ENCODE measurements at regions not wholly inside any gene's neighbourhood (a gene's known extent, or its start where the extent isn't known, plus 50 kb on each side); places are given as distances from the start of the nearest gene placed in this dataset.

DNA sequence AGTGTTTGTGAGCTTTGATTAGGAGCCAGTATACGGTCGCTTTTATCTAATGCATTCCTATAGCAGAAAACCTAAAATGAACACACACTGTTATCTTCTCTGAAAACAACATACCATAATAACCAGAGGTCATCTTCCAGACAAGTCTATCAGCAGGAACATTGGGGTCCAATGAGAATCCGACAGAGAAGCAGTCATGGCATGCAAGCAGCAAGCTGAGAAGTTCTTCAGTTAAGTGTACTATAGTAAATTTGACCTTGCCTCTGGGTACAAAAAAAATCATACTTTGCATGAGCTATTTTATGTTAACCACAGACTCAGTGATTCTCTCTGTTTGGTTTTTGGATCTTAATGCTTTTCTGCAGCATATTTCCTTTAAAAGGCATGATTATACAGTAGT, 1505.1 kb downstream of the PCDH9 start:
- Histone ChIP-seq H3K79me2 (no peaks in the 10 kb centered on the region), H4K20me1 (ENCODE audit: insufficient read depth, poor library complexity, severe bottlenecking) (no peaks in the 10 kb centered on the region), H3K4me3 (no peak overlapping the region), H3K4me2 (no peak overlapping the region), H3K27me3 (no peaks in the 10 kb centered on the region), H3K9me3 (ENCODE audit: low read depth) (no peaks in the 10 kb centered on the region), H3K36me3 (replicated peaks; ENCODE audit: insufficient read depth, low read depth) (no peaks in the 10 kb centered on the region), H3K27ac (no peak overlapping the region), H3K9me2 (replicated peaks; ENCODE audit: insufficient read depth) (no peaks in the 10 kb centered on the region), H2AFZ (no peak overlapping the region), H3K4me1 (ENCODE audit: insufficient read depth) (no peaks in the 10 kb centered on the region)
- TF ChIP-seq EZH2 (IDR thresholded peaks at IDR 0.05; ENCODE audit: borderline replicate concordance), result no peak
- no peak for TF ChIP-seq EZH2phosphoT487 (IDR thresholded peaks at IDR 0.05; ENCODE audit: low read depth, severe bottlenecking, unreplicated experiment)
- TF ChIP-seq, protein P1, sequence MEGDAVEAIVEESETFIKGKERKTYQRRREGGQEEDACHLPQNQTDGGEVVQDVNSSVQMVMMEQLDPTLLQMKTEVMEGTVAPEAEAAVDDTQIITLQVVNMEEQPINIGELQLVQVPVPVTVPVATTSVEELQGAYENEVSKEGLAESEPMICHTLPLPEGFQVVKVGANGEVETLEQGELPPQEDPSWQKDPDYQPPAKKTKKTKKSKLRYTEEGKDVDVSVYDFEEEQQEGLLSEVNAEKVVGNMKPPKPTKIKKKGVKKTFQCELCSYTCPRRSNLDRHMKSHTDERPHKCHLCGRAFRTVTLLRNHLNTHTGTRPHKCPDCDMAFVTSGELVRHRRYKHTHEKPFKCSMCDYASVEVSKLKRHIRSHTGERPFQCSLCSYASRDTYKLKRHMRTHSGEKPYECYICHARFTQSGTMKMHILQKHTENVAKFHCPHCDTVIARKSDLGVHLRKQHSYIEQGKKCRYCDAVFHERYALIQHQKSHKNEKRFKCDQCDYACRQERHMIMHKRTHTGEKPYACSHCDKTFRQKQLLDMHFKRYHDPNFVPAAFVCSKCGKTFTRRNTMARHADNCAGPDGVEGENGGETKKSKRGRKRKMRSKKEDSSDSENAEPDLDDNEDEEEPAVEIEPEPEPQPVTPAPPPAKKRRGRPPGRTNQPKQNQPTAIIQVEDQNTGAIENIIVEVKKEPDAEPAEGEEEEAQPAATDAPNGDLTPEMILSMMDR (IDR thresholded peaks at IDR 0.05; ENCODE audit: poor library complexity), result no peak
- WGBS (ENCODE audit: low lambda C conversion rate, missing lambda C conversion rate), result 54% methylated on average over 3 of the region's 3 CpGs
- no peak for DNase-seq (ENCODE audit: low spot score)

DNA sequence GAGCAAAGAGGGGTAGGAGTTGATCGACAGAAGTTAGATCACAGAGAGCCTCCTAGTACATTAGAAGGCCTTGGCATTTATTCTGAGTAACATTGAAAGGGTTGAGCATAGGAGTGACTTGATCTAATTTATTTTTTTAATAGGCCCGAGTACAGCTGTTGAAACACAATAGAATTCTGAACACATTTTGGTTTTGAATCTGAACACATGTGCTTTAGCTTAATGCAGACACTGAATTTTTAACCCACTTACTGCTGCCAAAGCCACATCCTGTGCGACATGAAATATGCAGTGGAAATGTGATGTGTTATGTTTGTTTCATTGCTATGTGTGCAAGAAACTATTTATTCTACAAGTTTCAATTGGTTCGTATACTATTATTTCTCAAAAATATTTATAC, 1505.9 kb downstream of the PCDH9 start:
- no peak overlapping the region for H2AFZ ChIP-seq
- H3K36me3 ChIP-seq (replicated peaks; ENCODE audit: insufficient read depth, low read depth), result no peaks in the 10 kb centered on the region
- no peaks in the 10 kb centered on the region for H3K4me1 ChIP-seq (ENCODE audit: insufficient read depth)
- TF ChIP-seq EZH2phosphoT487 (IDR thresholded peaks at IDR 0.05; ENCODE audit: low read depth, severe bottlenecking, unreplicated experiment), result no peak
- TF ChIP-seq, protein P1 (IDR thresholded peaks at IDR 0.05; ENCODE audit: poor library complexity), result no peak
- no peak for TF ChIP-seq EZH2 (IDR thresholded peaks at IDR 0.05; ENCODE audit: borderline replicate concordance)
- no peak overlapping the region for H3K27ac ChIP-seq
- no peak for DNase-seq (ENCODE audit: low spot score)
- no peak overlapping the region for H3K4me3 ChIP-seq
- WGBS (ENCODE audit: low lambda C conversion rate, missing lambda C conversion rate), result 91% methylated on average over 4 of the region's 4 CpGs
- H3K4me2 ChIP-seq, result no peak overlapping the region
- H3K27me3 ChIP-seq, result no peaks in the 10 kb centered on the region
- H3K79me2 ChIP-seq, result no peaks in the 10 kb centered on the region
- no peaks in the 10 kb centered on the region for H3K9me2 ChIP-seq (replicated peaks; ENCODE audit: insufficient read depth)
- H3K9me3 ChIP-seq (ENCODE audit: low read depth), result no peaks in the 10 kb centered on the region
- H4K20me1 ChIP-seq (ENCODE audit: insufficient read depth, poor library complexity, severe bottlenecking), result no peaks in the 10 kb centered on the region

DNA sequence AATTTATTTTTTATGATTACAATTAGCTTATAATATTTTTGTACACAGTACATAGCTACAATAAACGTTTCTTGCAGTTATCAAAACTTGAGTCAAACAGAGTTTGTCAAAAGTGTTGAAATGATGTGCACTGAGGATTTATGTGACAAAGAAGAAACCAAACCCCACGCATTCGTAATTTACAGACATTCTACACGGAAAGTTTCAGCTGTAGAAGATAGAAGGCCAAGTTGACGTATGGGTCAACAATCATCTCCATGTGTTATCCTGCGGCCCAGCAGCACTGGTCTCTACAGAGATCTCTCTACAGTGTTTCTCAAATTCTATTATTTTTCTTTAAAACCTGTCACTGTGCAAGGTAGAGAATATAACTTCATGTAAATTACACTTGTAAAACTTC, 1507.6 kb downstream of the PCDH9 start:
- Histone ChIP-seq H2AFZ (no peak overlapping the region), H3K4me1 (ENCODE audit: insufficient read depth) (no peaks in the 10 kb centered on the region), H3K4me3 (no peak overlapping the region), H3K36me3 (replicated peaks; ENCODE audit: insufficient read depth, low read depth) (no peaks in the 10 kb centered on the region), H4K20me1 (ENCODE audit: insufficient read depth, poor library complexity, severe bottlenecking) (no peaks in the 10 kb centered on the region), H3K4me2 (no peak overlapping the region), H3K9me2 (replicated peaks; ENCODE audit: insufficient read depth) (no peaks in the 10 kb centered on the region), H3K27me3 (no peaks in the 10 kb centered on the region), H3K27ac (no peak overlapping the region), H3K79me2 (no peaks in the 10 kb centered on the region), H3K9me3 (ENCODE audit: low read depth) (no peaks in the 10 kb centered on the region)
- DNase-seq (ENCODE audit: low spot score), result no peak
- 88% methylated on average over 6 of the region's 6 CpGs for WGBS (ENCODE audit: low lambda C conversion rate, missing lambda C conversion rate)
- TF ChIP-seq EZH2 (IDR thresholded peaks at IDR 0.05; ENCODE audit: borderline replicate concordance) (no peak), EZH2phosphoT487 (IDR thresholded peaks at IDR 0.05; ENCODE audit: low read depth, severe bottlenecking, unreplicated experiment) (no peak)
- TF ChIP-seq, protein P1 (IDR thresholded peaks at IDR 0.05; ENCODE audit: poor library complexity), result no peak

DNA sequence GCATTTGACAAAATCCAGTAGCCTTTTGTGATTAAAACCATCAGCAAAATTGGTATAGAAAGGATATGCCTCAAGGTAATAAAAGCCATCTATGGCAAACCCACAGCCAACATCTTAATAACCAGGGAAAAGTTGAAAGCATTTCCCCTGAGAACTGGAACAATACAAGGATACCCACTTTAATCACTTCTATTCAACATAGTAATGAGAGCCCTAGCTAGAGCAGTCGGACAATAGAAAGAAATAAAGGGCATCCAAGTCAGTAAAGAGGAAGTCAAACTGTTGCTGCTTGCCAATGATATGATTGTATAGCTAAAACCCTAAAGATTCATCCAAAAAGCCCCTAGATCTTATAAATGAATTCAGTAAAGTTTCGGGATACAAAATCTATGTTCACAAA, 1510.3 kb downstream of the PCDH9 start:
- Histone ChIP-seq H4K20me1 (ENCODE audit: insufficient read depth, poor library complexity, severe bottlenecking) (no peaks in the 10 kb centered on the region), H3K4me3 (no peak overlapping the region), H3K27ac (no peak overlapping the region), H3K79me2 (no peaks in the 10 kb centered on the region), H3K36me3 (replicated peaks; ENCODE audit: insufficient read depth, low read depth) (no peaks in the 10 kb centered on the region), H2AFZ (no peak overlapping the region), H3K9me3 (ENCODE audit: low read depth) (no peaks in the 10 kb centered on the region), H3K4me1 (ENCODE audit: insufficient read depth) (no peaks in the 10 kb centered on the region), H3K27me3 (no peaks in the 10 kb centered on the region), H3K4me2 (no peak overlapping the region), H3K9me2 (replicated peaks; ENCODE audit: insufficient read depth) (no peaks in the 10 kb centered on the region)
- TF ChIP-seq EZH2 (IDR thresholded peaks at IDR 0.05; ENCODE audit: borderline replicate concordance) (no peak), EZH2phosphoT487 (IDR thresholded peaks at IDR 0.05; ENCODE audit: low read depth, severe bottlenecking, unreplicated experiment) (no peak)
- TF ChIP-seq, protein P1 (IDR thresholded peaks at IDR 0.05; ENCODE audit: poor library complexity), result no peak
- 93% methylated on average over 2 of the region's 2 CpGs for WGBS (ENCODE audit: low lambda C conversion rate, missing lambda C conversion rate)
- DNase-seq (ENCODE audit: low spot score), result no peak

All from hepatocyte (in vitro differentiated cells).